Medulla oblongata (tissue), 1 donor: ENCODE measurements at regions not wholly inside any gene's neighbourhood (a gene's known extent, or its start where the extent isn't known, plus 50 kb on each side); places are given as distances from the start of the nearest gene placed in this dataset.
A peak's percentile ranks its signal among the peaks of the same experiment; 100 is the strongest.
"Not testable (repeated sequence)": the region's sequence is repeated elsewhere in the genome, so short reads cannot be mapped to it uniquely, and the experiment has no call there.

Experiments
- DNase-seq: peaks from one replicate; pipeline ENCODE4 v3.0.0-alpha.2; 2015; ENCODE audit errors: extremely low spot score

GRCh38 chr2:63695583-63695982, 106.8 kb downstream of the MDH1 start:
- DNase-seq: no peak

- no peak for DNase-seq
Observed at GRCh38 chr2:63696496-63696895, 107.7 kb downstream of the MDH1 start.

- DNase-seq: no peak
Observed at GRCh38 chr2:63697160-63697559, 108.4 kb downstream of the MDH1 start.

GRCh38 chr2:63698786-63699548, 110.2 kb downstream of the MDH1 start:
- peak; percentile 72 for DNase-seq

- no peak for DNase-seq
Observed at GRCh38 chr2:63699549-63699839, 110.7 kb downstream of the MDH1 start.

GRCh38 chr2:63700271-63700670, 111.5 kb downstream of the MDH1 start:
- DNase-seq: no peak

GRCh38 chr2:63701406-63701805, 112.6 kb downstream of the MDH1 start:
- DNase-seq: no peak

- not testable (repeated sequence) for DNase-seq
Observed at GRCh38 chr2:63706084-63706483, 117.3 kb downstream of the MDH1 start.

- no peak for DNase-seq
Observed at GRCh38 chr2:63710732-63711131, 122.0 kb downstream of the MDH1 start.

- DNase-seq: no peak
Observed at GRCh38 chr2:63712748-63713147, 124.0 kb downstream of the MDH1 start.

- DNase-seq: no peak
Observed at GRCh38 chr2:63716146-63716545, 125.5 kb upstream of the UGP2 start.

GRCh38 chr2:63719052-63719451, 122.6 kb upstream of the UGP2 start:
- DNase-seq: no peak

GRCh38 chr2:63721082-63721424, 120.6 kb upstream of the UGP2 start:
- DNase-seq: no peak

- not testable (repeated sequence) for DNase-seq
Observed at GRCh38 chr2:63722284-63722683, 119.4 kb upstream of the UGP2 start.

- DNase-seq: no peak
Observed at GRCh38 chr2:63723709-63724108, 118.0 kb upstream of the UGP2 start.

GRCh38 chr2:63725212-63725611, 116.5 kb upstream of the UGP2 start:
- not testable (repeated sequence) for DNase-seq

GRCh38 chr2:63729362-63729761, 112.3 kb upstream of the UGP2 start:
- no peak for DNase-seq

- DNase-seq: no peak
Observed at GRCh38 chr2:63729831-63730230, 111.9 kb upstream of the UGP2 start.

GRCh38 chr2:63734510-63734909, 107.2 kb upstream of the UGP2 start:
- no peak for DNase-seq

GRCh38 chr2:63735263-63735662, 106.4 kb upstream of the UGP2 start:
- DNase-seq: no peak

- DNase-seq: no peak
Observed at GRCh38 chr2:63735931-63736330, 105.8 kb upstream of the UGP2 start.

GRCh38 chr2:63736354-63736753, 105.3 kb upstream of the UGP2 start:
- no peak for DNase-seq

- no peak for DNase-seq
Observed at GRCh38 chr2:63737081-63737751, 104.5 kb upstream of the UGP2 start.

- DNase-seq: no peak
Observed at GRCh38 chr2:63738019-63738418, 103.7 kb upstream of the UGP2 start.
